GM18502 (cell line): ENCODE measurements at regions not wholly inside any gene's neighbourhood (a gene's known extent, or its start where the extent isn't known, plus 50 kb on each side); places are given as distances from the start of the nearest gene placed in this dataset.
"Not testable (repeated sequence)": the region's sequence is repeated elsewhere in the genome, so short reads cannot be mapped to it uniquely, and the experiment has no call there.

Experiments used
- ATAC-seq: cut with Tn5 transposase; IDR thresholded peaks from one replicate; pipeline ENCODE4 v1.9.1; 2021; ENCODE audit warnings: mild to moderate bottlenecking; ENCODE audit not compliant: unreplicated experiment, poor library complexity

- no peak for ATAC-seq
Measured at GRCh38 chr1:78715181-78715661, 65.6 kb downstream of the IFI44 start.

DNA sequence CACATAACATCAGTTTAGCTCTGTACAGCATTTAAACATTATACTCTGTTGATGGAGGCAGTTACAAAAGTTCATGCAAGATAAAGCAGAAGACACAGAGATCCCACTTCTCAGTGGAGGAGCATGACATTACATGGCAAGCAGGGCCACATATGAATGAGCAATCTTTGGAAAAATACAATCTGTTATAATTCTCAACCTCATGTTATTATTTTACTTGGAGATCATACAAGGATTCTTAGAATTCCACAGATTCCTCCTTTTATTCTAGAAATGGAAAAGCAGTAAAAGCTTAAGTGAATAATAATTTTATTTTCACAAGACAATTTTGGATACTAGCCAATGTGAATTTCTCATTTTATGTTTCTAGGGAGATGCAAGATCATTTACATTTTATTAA, 66.6 kb downstream of the IFI44 start:
- ATAC-seq, result no peak

GRCh38 chr1:78718566-78718965, 68.9 kb downstream of the IFI44 start:
- no peak for ATAC-seq

DNA sequence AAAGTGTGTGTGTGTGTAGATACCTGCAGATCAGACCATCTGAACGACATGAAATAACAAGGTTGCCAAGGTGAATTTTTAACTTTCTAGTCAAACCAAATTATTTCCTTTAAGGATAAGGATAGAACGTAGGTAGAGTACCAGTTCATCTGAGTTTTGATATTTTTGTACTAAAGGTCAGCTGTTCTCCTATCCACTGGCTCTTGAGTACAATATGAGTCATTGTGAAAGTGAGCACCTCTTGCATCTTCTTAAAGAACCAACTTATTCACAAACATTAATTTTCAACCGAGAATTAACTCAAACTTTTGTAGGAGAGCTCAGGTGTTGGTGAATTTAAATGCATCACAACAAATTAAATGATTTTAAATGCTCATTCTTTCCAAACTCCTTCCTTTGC, 71.5 kb downstream of the IFI44 start:
- ATAC-seq, result peak; percentile 69

- no peak for ATAC-seq
Measured at GRCh38 chr1:78722105-78722504, 72.5 kb downstream of the IFI44 start.

GRCh38 chr1:78722521-78722920, 72.9 kb downstream of the IFI44 start:
- no peak for ATAC-seq

GRCh38 chr1:78722947-78723346, 73.3 kb downstream of the IFI44 start:
- no peak for ATAC-seq

DNA sequence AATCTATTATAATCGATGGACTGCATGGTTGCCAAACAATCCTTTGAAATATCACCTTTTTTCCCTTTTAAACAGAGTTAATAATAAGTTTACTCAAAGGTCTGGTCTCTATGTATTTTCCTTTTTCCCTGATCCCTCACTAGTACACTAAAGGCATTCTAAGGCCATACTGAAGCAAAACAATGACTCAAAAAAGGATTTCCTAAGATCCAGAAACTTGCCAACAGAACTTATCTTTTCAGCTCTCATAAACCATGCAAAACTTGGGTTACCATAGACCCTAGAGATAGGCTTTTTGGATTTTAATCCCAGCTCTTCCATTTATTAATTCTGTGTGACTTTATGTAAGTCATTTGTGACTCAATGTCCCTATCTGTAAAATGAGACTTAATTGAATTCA, 77.1 kb downstream of the IFI44 start:
- ATAC-seq, result no peak

DNA sequence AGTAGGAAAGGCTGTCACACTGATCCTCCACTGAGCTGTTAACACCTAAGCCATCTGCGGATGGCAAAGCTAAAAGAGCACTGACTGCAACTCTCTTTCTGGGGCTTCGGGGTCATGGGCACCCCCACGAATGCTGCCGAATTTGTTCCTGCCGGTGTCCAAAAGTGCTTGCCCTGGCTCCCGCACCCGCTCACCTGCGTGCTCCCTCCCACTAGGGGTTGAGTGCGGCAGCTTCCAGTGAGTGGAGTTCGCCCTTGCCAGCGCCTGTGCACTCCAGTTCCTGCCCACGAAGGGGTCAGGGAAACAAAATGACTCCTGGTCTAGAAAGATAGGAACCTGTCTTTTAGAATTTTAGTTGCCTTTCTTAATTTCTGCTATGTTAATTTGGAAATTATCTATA, 78.7 kb downstream of the IFI44 start:
- ATAC-seq, result no peak

DNA sequence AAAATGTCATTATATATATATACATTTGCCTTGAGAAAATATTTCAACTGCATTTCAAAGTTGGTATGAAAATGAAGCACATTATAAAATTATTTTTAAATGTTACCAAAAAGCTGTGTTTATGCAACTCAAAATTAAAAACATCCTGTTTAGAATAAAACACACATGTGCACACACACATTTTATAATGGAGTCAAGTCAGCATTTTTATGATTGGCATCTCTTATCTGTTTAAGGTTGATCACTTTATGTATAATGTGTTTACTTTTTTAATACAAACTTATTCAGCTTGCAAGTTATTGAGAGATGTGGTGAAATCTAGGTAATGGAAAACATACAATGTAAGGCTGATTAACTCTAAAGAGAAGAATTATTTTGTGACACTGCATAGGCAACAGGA, 80.4 kb downstream of the IFI44 start:
- ATAC-seq, result no peak

DNA sequence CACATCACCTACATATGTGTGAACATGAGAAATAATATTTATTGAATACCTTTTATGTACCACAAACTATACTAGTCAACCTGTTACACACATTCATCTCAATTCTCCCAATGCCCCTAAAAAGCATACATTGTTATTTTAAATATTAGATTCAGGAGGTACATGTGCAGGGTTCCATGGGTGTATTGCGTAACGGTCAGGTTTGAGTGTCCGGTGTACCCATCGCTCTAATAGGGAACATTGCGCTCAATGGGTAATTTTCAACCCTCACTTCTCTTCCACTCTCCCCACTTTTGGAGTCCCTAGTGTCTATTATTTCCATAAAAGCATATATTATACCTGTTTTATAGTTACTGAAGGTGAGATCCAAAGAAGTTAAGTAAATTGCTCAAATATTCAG, 82.0 kb downstream of the IFI44 start:
- no peak for ATAC-seq

DNA sequence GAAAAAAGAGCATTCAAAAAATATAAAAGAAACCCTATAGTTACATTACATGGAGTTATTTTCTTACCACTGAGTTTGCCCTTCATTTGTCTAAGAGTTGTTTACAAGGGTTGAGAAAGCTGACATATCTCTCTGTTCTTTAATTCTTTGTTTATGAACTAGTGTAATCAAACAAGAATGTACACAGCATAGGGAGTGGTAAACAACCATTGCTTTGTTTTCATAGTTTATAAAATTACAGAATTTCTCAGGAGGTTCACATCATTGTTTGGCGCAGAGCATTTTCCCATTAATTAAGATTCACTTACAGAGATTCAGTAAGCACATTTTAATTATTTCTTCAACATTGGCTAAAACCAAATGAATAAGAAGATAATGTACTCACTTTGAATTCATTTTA, 87.6 kb downstream of the IFI44 start:
- no peak for ATAC-seq

DNA sequence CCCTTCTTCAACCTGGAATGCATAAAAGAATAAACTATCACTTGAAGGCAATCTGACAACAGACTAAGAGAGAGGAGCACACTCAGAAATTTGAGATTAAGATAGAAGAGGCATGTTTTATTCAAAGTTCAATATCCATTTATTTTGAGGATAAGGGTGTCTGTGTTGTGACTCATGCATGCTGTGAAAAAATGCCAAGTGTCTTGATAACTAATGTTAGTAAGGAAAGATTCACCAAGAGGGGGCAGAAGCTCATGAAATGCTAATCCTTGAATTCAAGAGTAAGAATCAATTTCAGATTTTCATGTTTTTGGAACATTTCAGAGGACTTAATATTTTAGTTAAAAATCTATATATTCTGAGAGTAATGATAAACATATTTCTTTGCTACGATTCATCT, 94.0 kb downstream of the IFI44 start:
- no peak for ATAC-seq

DNA sequence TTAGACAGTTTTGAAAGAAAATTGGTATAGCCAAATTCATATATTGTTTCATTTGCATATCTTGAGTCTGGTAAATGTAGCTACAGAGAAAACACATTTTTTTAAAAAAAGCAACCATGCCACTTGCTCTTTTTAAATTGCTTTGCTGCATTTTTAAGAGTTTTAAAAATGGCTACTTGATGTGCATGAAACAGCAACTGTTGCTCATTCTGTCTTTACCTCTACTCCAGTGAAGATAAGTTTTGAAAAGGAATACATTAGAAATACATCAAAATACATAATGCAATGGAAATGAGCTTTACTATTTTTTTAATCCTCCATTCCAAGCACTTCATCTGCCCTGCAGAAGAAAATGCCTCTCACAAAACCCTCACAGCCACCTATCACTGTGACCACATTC, 95.5 kb downstream of the IFI44 start:
- no peak for ATAC-seq

DNA sequence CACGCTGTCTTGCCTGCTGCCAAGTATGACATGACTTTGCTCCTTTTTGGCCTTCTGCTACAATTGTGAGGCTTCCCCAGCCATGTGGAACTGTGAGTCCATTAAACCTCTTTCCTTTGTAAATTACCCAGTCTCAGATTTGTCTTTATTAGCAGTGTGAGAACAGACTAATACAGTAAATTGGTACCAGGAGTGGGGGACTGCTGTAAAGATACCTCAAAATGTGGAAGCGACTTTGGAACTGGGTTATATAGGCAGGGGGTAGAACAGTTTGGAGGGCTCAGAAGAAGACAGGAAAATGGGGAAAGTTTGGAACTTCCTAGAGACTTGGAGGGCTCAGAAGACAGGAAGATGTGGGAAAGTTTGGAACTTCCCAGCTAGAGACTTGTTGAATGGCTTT, 104.0 kb downstream of the IFI44 start:
- ATAC-seq, result not testable (repeated sequence)

DNA sequence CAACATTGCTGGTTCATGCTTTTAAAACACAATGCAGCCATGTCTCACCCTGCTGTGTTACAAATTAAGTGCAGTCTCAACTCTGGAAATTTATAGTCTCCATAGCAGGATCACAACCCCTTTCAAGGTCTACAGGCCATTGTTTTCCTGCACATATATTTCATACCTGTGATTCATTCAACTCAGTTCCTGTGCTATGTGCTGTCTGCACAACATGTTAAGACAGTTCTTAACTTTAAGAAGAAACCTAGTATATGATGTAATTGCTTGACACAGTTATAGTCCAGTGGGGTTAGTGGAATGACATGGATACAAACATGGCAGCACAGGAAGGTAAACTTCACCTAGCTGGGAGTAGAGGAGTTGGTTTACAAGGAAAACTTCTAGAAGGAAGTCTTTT, 106.4 kb downstream of the IFI44 start:
- no peak for ATAC-seq

GRCh38 chr1:78758506-78758905, 108.9 kb downstream of the IFI44 start:
- ATAC-seq, result no peak

DNA sequence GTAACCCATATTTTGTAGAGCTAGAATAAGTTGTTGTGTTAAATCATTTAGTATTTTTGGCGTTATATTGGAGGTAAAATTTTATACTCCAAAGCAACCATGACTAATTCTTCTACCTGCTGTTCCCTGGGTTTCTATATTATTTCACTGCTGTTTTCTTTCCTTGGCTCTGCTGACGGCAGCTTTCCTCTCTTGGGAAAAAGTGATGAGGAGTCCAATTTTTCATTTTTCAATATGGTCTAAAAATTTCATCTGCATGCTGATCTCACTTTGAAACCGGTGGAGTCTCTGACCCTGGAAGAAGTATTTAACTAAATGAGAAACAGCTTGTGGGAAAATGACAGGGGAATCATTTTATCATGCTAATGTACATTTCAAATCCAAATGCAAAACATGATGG, 110.2 kb downstream of the IFI44 start:
- ATAC-seq, result no peak

DNA sequence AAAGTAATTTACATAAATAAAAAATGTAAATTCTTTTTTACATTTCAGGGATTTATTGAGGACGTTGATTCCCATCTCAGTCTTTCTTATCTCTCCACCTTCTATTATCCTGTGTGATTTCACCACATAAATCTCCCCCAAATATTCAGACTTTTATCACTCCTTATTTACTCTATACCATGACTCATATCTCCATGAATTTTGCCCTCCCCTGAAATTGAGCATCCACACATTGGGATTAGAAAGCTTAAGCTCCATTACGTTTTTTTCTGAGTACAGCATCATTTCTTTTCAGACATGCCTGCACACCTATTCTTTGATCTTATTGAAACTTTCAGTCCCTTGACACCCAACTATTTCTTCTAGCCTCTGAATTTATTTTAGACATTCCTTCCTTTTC, 111.2 kb downstream of the IFI44 start:
- ATAC-seq, result no peak

GRCh38 chr1:78762113-78762512, 112.5 kb downstream of the IFI44 start:
- no peak for ATAC-seq

DNA sequence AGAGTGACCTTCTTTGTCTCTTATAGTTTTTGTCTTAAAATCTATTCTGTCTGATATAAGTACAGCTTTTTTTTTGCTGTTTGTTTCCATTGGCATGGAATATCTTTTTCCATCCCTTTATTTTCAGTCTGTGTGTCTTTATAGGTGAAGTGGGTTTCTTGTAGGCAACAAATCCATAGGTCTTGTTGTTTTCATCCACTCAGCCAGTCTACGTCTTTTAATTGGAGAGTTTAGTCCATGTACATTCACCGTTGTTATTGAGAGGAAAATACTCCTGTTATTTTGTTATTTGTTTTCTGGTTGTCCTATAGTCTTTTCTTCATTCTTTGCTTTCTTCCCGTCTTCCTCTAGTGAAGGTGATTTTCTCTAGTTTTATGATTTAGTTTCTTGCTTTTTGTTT, 115.9 kb downstream of the IFI44 start:
- no peak for ATAC-seq

GRCh38 chr1:78779831-78780230, 130.2 kb downstream of the IFI44 start:
- no peak for ATAC-seq

DNA sequence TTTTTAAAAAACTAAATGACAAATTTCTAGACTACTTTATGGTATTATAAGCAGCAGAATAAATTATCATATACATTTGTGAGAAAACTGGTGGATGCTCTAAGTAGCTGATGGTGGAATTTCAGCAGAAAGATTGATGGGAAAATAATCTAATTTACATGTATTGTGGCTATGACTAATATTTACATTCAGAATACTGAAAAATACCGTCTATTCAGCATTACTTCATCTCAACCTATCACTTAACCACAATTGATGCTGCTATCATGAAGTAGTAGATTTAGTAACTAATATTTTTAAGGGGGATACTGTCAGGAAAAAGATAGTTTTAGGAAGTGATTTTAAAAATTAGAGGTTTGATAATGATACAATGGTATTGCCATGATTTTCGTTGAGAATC, 137.9 kb downstream of the IFI44 start:
- ATAC-seq, result no peak
